ENCODE measurements at regions not wholly inside any gene's neighbourhood (a gene's known extent, or its start where the extent isn't known, plus 50 kb on each side); places are given as distances from the start of the nearest gene placed in this dataset.

GRCh38 chr14:25118671-25119070 is 68.7 kb upstream of the STXBP6 start:
- no peaks in the 10 kb centered on the region for H3K9me3 ChIP-seq
- ATAC-seq (no peak), DNase-seq (ENCODE audit: low read depth in 1 of 2, low spot score in 1 of 2) (no peak), FAIRE-seq (no peak)
- no peak overlapping the region for H3K4me3 ChIP-seq
- ChIA-PET CTCF (interaction anchor here (0.6 to 1.2 kb wide), 3 partner anchors 14 to 485 kb away, joined by 3 to 7 read pairs (median 3); partner anchors contain the start of gene GZMB), POLR2A (no interaction called here)
- no peak overlapping the region for H3K27ac ChIP-seq
- TF ChIP-seq CHD2 (IDR thresholded peaks at IDR 0.05; ENCODE audit: low read length, partially characterized antibody) (no peak), JUNB (IDR thresholded peaks at IDR 0.05) (no peak), EHMT2 (IDR thresholded peaks at IDR 0.05; ENCODE audit: low read depth) (no peak), CBX2 (IDR thresholded peaks at IDR 0.05; ENCODE audit: borderline replicate concordance, low read depth) (no peak), SREBF2 (IDR thresholded peaks at IDR 0.05) (no peak), RCOR1 (IDR thresholded peaks at IDR 0.05; ENCODE audit: low read depth, low read length) (no peak), RARB (CRISPR knock-in tag; IDR thresholded peaks at IDR 0.05) (no peak), FOXS1 (CRISPR knock-in tag; IDR thresholded peaks at IDR 0.05) (no peak), POLR2AphosphoS2 (conservative IDR thresholded peaks at IDR 0.05; ENCODE audit: low read length) (no peak), EP300 (IDR thresholded peaks at IDR 0.05) (no peak), MAFK (IDR thresholded peaks at IDR 0.05; ENCODE audit: partially characterized antibody) (no peak)
- no peak overlapping the region for H3K4me2 ChIP-seq
- peaks cover 15% of the 10 kb centered on the region for H3K4me1 ChIP-seq
- WGBS (ENCODE audit: missing lambda C conversion rate): 23% methylated on average over 2 of the region's 2 CpGs

- Histone ChIP-seq H3K27ac (no peak overlapping the region), H3K4me1 (peaks cover 10% of the 10 kb centered on the region), H3K4me2 (no peak overlapping the region), H3K4me3 (no peak overlapping the region), H3K9me3 (no peaks in the 10 kb centered on the region)
- no peak for DNase-seq (ENCODE audit: low read depth in 1 of 2, low spot score in 1 of 2)
- 54% methylated on average over 1 of the region's 1 CpG for WGBS (ENCODE audit: missing lambda C conversion rate)
- no peak for FAIRE-seq
- ATAC-seq: no peak
- ChIA-PET CTCF (no interaction called here), POLR2A (no interaction called here)
- TF ChIP-seq EHF (CRISPR knock-in tag; IDR thresholded peaks at IDR 0.05) (no peak), BHLHE40 (IDR thresholded peaks at IDR 0.05; ENCODE audit: low read depth, low read length) (no peak), FOSB (CRISPR knock-in tag; IDR thresholded peaks at IDR 0.05) (no peak), PBX3 (IDR thresholded peaks at IDR 0.05) (no peak), HOXA7 (CRISPR knock-in tag; IDR thresholded peaks at IDR 0.05) (no peak), ZC3H11A (IDR thresholded peaks at IDR 0.05) (no peak), KDM5A (IDR thresholded peaks at IDR 0.05) (no peak), POLR2AphosphoS2 (conservative IDR thresholded peaks at IDR 0.05; ENCODE audit: low read length) (no peak), FOSL2 (IDR thresholded peaks at IDR 0.05) (no peak), FOSL2 (CRISPR knock-in tag; IDR thresholded peaks at IDR 0.05) (no peak), USF2 (IDR thresholded peaks at IDR 0.05) (no peak), CBX8 (IDR thresholded peaks at IDR 0.05) (no peak)
Measured at GRCh38 chr14:25117342-25117741, 67.4 kb upstream of the STXBP6 start.

GRCh38 chr14:25116607-25117006 is 66.7 kb upstream of the STXBP6 start:
- ChIA-PET POLR2A (no interaction called here), CTCF (no interaction called here)
- DNase-seq (ENCODE audit: low read depth in 1 of 2, low spot score in 1 of 2) (no peak), FAIRE-seq (no peak), ATAC-seq (no peak)
- H3K9me3 ChIP-seq: no peaks in the 10 kb centered on the region
- no peak overlapping the region for H3K27ac ChIP-seq
- no peak overlapping the region for H3K4me2 ChIP-seq
- no peak overlapping the region for H3K4me3 ChIP-seq
- peaks cover 3% of the 10 kb centered on the region; the same call in 1 of the 3 replicates for H3K4me1 ChIP-seq
- TF ChIP-seq MAX (IDR thresholded peaks at IDR 0.05) (no peak), PBX3 (IDR thresholded peaks at IDR 0.05) (no peak), ZC3H11A (IDR thresholded peaks at IDR 0.05) (no peak), TP53 (CRISPR knock-in tag; IDR thresholded peaks at IDR 0.05) (no peak), HOXB5 (CRISPR knock-in tag; IDR thresholded peaks at IDR 0.05) (no peak)
